ENCODE measurements at regions not wholly inside any gene's neighbourhood (a gene's known extent, or its start where the extent isn't known, plus 50 kb on each side); places are given as distances from the start of the nearest gene placed in this dataset.
A peak's percentile ranks its signal among the peaks of the same experiment; 100 is the strongest.

DNA sequence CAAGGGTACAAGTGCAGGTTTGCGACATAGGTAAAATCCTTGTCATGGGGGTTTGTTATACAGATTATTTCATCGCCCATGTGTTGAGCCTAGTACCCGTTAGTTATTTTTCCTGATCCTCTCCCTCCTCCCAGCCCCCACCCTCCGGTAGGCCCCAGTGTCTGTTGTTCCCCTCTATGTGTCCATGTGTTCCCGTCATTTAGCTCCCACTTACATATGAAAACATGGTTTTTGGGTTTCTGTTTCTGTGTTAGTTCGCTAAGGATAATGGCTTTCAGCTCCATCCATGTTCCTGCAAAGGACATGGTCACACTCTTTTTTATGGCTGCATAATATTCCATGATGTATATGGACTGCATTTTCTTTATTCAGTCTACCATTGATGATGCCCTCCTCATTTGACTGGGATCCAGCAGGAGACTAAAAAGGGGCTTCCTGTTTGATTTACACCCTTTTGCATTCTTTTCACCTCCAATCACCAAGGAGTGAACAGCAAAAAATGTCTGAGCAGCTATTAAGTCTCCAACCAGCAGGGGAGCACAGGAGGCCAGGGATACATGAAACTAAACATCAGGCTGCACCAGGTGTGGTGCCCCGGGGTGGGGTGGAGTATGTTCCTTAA lies 188.2 kb downstream of the SKIDA1 start:
- DNase-seq: no peak
- Mint-ChIP-seq H3K4me1 (no peaks in the 10 kb centered on the region), H3K4me3 (no peak overlapping the region), H3K27me3 (no peaks in the 10 kb centered on the region), H3K27ac (no peak overlapping the region), H3K36me3 (ENCODE audit: low read depth) (no peaks in the 10 kb centered on the region), H3K9me3 (no peaks in the 10 kb centered on the region)
- intact Hi-C loops (cut with micrococcal nuclease): no loop called here

DNA sequence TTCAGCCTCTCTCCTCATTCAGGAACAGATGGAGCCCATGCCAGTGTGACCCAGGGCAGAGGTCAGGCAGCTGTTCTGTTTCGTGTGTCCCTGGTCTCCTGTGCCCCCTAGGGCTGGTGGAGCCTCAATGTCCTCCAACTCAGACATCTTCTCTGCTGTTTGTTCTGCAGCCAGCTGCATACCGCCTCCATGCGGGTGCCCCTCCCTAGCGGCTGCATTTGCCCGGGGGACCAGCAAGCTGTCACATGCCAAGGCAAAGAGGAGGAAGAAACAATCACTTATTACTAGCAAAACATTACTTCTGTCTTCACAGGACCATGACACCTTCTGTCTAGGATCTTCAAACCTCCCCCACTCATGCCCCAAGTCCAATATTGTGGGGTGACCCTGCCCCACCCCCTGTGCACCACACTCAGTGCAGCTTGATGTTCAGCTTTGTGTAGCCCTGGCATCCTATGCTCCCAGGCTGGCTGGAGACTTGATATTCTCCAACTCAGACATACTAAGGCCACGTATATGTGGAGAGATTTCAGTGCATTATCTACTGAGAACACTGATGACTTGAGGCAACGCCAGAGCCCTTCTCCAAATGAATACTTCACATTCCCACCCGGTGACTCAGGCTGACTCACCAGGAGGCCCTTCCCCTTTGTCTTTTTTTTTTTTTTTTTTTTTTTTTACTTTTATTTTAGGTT lies 188.9 kb downstream of the SKIDA1 start:
- H3K4me3 Mint-ChIP-seq: no peak overlapping the region

DNA sequence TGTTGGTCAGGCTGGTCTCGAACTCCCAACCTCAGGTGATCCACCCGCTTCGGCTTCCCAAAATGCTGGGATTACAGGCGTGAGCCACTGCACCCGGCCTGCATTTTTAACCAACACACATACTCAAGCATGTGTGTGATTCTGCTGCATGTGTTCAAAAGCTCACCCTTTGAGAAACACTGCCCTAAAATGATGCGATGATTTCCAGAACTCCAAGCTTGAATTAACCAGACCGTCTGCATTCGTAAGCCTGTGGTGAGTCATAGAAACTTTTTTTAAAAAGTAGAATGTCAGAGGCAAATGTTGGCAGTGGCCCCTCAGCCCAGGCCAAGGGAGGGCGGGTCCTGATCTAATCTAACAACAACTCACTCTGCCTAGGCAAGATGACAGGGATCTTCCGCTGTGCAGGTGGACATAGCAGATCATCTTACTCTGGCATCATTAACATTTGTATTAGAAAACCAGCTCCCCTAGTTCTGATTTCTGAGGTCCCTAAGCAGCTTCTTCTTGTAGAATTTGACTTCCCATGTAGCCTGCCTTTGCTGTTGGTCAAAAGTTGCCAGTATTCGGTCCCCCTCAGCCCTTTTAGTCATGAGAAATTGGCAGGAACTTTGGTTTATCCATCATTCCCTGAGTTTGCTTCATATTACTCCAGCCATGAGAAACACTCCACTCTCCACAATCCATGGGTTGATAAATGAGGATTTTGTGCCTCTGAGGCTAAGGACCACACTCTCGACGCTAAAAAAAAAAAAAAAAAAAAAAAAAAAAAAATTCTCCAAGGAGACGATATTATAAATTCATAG lies 190.4 kb downstream of the SKIDA1 start:
- H3K4me1 Mint-ChIP-seq: no peaks in the 10 kb centered on the region
- no peaks in the 10 kb centered on the region for H3K9me3 Mint-ChIP-seq
- DNase-seq: no peak
- no peaks in the 10 kb centered on the region for H3K27me3 Mint-ChIP-seq
- intact Hi-C loops (cut with micrococcal nuclease): no loop called here
- no peak overlapping the region for H3K27ac Mint-ChIP-seq
- H3K4me3 Mint-ChIP-seq: no peak overlapping the region
- no peaks in the 10 kb centered on the region for H3K36me3 Mint-ChIP-seq (ENCODE audit: low read depth)

More for the DNA sequence above, 188.9 kb downstream of the SKIDA1 start:
- Mint-ChIP-seq H3K27ac (no peak overlapping the region), H3K9me3 (no peaks in the 10 kb centered on the region), H3K4me1 (no peaks in the 10 kb centered on the region), H3K27me3 (no peaks in the 10 kb centered on the region), H3K36me3 (ENCODE audit: low read depth) (no peaks in the 10 kb centered on the region)
- no peak for DNase-seq
- intact Hi-C loops (cut with micrococcal nuclease): no loop called here

DNA sequence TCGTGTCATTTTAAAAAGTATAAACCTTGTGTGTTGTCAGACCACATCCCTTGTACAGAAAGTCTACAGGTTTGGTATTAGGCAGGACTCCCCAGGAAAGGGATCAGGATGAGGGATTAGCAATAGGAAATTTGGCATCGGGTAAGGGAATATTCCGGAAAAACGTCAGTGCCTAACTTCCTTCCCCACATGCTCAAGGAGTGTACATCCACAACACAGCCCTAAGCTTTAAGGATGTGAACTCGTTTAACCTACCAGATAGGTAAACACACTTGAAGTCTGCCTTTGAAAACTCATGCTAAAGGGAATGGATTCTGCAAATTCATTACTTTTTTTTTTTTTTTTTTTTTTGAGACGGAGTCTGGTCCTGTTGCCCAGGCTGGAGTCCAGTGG lies 194.9 kb downstream of the SKIDA1 start:
- Mint-ChIP-seq H3K4me3 (no peak overlapping the region), H3K36me3 (ENCODE audit: low read depth) (no peaks in the 10 kb centered on the region), H3K27ac (no peak overlapping the region), H3K9me3 (no peaks in the 10 kb centered on the region), H3K27me3 (no peaks in the 10 kb centered on the region), H3K4me1 (no peaks in the 10 kb centered on the region)
- no peak for DNase-seq
- intact Hi-C loops (cut with micrococcal nuclease): no loop called here

DNA sequence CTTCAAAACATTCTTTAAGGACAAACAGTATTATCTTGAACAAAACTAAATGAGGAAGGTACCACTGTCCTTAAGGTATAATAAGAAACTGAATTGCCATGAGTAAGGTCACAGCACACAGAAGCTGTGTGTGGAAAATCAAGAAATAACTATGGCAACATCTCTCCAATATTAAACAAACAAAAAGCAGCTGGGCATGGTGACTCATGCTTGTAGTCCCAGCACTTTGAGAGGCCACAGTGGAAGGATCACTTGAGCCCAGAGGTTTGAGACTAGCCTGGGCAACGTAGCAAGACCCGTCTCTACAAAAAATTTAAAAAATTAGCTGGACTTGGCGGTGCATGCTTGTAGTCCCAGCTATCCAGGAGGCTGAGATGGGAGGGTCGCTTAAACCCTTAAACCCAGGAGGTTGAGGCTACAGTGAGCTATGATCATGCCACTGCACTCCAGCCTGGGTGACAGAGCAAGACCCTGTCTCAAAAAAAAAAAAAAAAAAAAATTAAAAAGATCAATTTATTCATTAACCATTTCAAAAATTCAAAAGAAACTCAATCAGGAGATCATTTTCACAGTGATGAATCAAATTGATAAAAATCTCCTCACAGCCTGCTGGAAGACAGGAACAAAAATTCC lies 195.4 kb downstream of the SKIDA1 start:
- Mint-ChIP-seq H3K4me1 (no peaks in the 10 kb centered on the region), H3K27me3 (no peaks in the 10 kb centered on the region), H3K36me3 (ENCODE audit: low read depth) (no peaks in the 10 kb centered on the region), H3K4me3 (no peak overlapping the region), H3K9me3 (no peaks in the 10 kb centered on the region), H3K27ac (no peak overlapping the region)
- DNase-seq: no peak
- intact Hi-C loops (cut with micrococcal nuclease): no loop called here

DNA sequence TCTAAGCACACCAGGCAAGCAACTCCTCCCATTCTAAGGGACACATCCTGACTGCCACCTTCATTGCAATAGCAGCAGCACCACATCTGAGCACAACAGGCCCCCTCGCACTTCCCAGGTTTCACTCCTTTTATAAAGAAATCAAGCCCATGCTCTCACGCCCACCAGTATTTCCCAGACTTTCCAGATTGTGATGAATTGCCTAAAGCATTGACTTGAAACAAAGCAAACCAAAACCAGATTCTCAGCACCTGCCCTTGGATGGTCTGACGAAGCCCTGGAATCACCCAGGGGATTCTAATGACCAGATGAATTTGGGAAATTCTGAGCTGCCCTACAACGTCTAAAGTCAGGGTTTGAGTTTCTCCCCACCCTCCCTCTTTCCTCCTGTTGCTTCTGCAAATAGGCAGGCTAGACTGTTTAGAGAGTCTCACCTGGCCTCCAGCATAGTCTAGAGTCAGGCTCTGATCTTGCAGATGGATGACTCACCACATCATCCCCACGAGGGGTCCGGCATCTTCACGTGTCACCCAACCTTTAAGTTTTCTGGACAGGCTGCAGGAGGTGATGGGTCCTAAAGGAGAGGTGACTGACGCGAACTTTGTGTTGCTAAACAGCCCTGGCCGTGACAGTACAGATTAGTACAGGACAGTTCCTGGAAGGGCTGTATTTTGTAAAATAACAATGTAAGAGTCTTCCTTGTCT lies 198.0 kb downstream of the SKIDA1 start:
- peak; percentile 54 for DNase-seq

DNA sequence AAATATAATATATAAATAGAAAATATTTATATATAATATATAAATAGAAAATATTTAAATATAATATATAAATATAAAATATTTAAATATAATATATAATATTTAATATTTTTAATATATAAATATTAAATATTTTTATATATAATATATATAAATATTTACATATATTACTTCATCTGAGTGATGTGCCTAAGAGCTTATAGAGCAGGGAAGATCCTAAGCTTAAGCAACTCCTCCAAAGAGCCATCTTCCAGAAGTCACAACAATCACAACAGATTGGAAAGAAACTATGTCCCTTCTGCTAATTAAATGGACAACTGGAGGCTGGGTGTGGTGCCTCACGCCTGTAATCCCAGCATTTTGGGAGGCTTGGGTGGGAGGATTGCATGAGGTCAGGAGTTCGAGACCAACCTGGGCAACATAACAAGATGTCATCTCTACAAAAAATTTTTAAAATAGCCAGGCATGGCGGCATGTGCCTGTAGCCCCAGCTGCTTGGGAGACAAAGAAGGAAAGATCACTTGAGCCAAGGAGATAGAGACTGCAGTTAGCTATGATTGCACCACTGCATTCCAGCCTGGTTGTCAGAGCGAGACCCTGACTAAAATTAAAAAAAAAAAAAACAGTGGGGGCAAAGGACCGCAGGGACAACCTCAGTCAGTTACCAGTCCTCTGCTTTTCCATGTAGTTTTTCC lies 198.7 kb downstream of the SKIDA1 start:
- intact Hi-C loops (cut with micrococcal nuclease): no loop called here
- no peaks in the 10 kb centered on the region for H3K27me3 Mint-ChIP-seq
- no peak overlapping the region for H3K27ac Mint-ChIP-seq
- no peaks in the 10 kb centered on the region for H3K36me3 Mint-ChIP-seq (ENCODE audit: low read depth)
- H3K4me3 Mint-ChIP-seq: no peak overlapping the region
- no peaks in the 10 kb centered on the region for H3K9me3 Mint-ChIP-seq
- no peak for DNase-seq
- H3K4me1 Mint-ChIP-seq: no peaks in the 10 kb centered on the region

More for the DNA sequence above, 198.0 kb downstream of the SKIDA1 start:
- H3K4me3 Mint-ChIP-seq: no peak overlapping the region
- H3K36me3 Mint-ChIP-seq (ENCODE audit: low read depth): no peaks in the 10 kb centered on the region
- H3K27me3 Mint-ChIP-seq: no peaks in the 10 kb centered on the region
- H3K27ac Mint-ChIP-seq: no peak overlapping the region
- no peaks in the 10 kb centered on the region for H3K4me1 Mint-ChIP-seq
- H3K9me3 Mint-ChIP-seq: no peaks in the 10 kb centered on the region
- intact Hi-C loops (cut with micrococcal nuclease): no loop called here

DNA sequence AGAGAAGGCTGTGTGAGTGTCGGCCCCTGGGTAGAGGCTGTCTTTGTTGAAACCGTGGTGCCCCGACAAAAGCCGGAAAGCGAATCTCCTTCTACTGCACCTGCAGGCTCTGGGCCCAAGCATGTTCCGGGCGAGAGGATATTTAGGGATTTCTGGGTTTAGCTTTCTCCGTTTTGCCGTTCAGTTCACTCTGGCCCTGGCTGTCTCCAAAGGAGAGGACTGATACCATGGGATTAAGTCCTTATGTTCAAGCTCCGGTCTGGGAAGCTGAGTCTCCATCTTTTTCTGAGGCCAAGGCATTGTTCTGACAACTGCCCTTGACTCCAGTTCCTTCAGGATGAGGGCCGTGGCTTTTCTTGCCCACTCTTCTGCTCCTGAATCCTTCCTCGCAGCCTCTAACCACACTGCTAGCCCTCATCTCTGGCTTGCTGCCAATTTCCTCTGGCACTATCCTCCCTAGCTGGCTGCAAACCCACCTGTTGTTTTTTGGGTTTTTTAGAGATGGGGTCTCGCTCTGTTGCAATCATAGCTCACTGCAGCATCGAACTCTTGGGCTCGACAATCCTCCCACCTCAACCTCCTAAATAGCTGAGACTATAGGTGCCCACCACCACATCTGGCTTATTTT lies 206.8 kb downstream of the SKIDA1 start:
- H3K27ac Mint-ChIP-seq: no peak overlapping the region
- no peaks in the 10 kb centered on the region for H3K4me1 Mint-ChIP-seq
- H3K9me3 Mint-ChIP-seq: peaks cover 4% of the 10 kb centered on the region
- intact Hi-C loops (cut with micrococcal nuclease): no loop called here
- no peak overlapping the region for H3K4me3 Mint-ChIP-seq
- H3K36me3 Mint-ChIP-seq (ENCODE audit: low read depth): no peaks in the 10 kb centered on the region
- no peaks in the 10 kb centered on the region for H3K27me3 Mint-ChIP-seq
- no peak for DNase-seq

DNA sequence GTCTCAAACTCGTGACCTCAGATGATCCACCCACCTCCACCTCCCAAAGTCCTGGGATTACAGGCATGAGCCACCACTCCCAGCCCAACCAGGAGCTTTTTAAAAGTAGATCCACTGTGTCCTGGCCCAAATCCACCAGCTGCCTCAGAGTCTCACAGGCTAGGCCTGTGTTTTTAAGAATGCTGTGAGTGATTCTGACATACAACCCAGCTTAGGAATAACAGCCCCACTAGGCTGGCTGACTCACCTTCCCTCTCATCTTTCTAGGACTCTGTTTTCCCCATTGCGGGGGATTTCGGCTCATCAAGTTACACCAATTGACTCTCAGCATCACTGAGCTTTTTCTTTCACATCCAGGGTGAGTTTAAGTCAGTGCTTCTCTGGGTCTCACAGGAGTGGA lies 207.6 kb downstream of the SKIDA1 start:
- Mint-ChIP-seq H3K27me3 (no peaks in the 10 kb centered on the region), H3K9me3 (peaks cover 4% of the 10 kb centered on the region), H3K4me1 (no peaks in the 10 kb centered on the region), H3K4me3 (no peak overlapping the region), H3K27ac (no peak overlapping the region), H3K36me3 (ENCODE audit: low read depth) (no peaks in the 10 kb centered on the region)
- intact Hi-C loops (cut with micrococcal nuclease): no loop called here
- DNase-seq: no peak

DNA sequence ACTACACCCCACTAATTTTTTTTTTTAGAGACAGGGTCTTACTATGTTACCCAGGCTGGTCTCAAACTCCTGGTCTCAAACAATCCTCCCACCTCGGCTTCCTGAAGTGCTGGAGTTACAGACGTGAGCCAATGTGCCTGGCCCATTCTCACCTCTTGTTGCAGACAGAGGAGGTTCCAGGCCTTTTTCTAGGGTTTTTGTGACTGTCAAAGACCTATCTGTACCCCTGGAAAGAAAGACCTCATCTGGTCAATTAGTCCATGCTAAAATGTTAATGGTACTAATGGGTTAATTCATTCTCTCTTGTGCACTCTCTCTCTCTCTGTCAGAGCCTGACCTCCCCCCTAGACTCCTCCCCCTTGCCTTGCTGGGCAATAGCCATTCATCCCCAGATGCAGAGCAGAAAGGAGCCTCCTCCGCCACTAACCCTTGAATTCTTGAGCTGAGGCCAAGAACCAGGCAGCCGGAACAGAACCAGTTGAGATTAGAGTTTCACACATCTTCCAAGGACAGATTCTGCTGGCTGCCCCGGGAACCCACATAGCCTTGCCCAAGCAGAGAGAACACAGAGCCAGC lies 209.7 kb downstream of the SKIDA1 start:
- H3K4me3 Mint-ChIP-seq: no peak overlapping the region
- no peak for DNase-seq
- H3K27ac Mint-ChIP-seq: no peak overlapping the region
- H3K4me1 Mint-ChIP-seq: no peaks in the 10 kb centered on the region
- H3K27me3 Mint-ChIP-seq: no peaks in the 10 kb centered on the region
- no peaks in the 10 kb centered on the region for H3K36me3 Mint-ChIP-seq (ENCODE audit: low read depth)
- peaks cover 4% of the 10 kb centered on the region for H3K9me3 Mint-ChIP-seq
- intact Hi-C loops (cut with micrococcal nuclease): no loop called here

DNA sequence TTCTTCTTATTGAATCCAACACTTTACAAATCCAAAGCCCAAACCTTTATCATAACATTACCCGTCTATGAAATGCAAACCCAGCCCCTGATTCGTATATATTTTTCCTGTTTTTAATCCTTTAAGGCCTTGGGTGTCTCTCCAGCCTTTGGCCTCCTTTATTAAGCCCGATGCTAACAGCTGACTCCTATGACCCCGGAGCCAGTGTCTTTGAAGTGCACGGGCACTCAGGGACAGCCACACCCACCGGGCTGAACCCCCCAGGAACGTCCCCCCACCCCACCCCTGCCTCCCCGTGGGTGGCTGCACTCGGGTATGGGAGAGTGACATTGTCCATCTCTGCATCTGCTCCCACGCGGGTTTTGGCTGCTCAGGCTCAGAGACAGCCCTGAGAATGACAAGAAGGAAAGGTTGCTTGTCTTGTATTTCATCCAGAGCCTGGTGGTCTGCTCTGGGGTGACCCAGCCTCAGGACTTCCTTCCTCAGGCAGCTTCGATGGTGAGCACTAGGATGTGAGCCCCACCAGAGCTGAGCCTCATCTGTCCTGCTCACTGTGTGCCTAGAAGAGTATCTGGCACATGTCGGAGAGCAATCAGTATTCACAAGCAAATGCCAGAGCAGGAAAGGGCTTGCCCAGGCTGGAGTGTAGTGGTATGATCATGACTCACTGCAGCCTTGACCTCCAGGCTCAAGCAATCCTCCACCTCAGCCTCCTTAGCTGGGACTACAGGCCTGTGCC lies 210.4 kb downstream of the SKIDA1 start:
- H3K27ac Mint-ChIP-seq: no peak overlapping the region
- DNase-seq: no peak
- no peak overlapping the region for H3K4me3 Mint-ChIP-seq
- H3K4me1 Mint-ChIP-seq: no peaks in the 10 kb centered on the region
- no peaks in the 10 kb centered on the region for H3K27me3 Mint-ChIP-seq
- intact Hi-C loops (cut with micrococcal nuclease): no loop called here
- H3K9me3 Mint-ChIP-seq: peaks cover 4% of the 10 kb centered on the region
- no peaks in the 10 kb centered on the region for H3K36me3 Mint-ChIP-seq (ENCODE audit: low read depth)

DNA sequence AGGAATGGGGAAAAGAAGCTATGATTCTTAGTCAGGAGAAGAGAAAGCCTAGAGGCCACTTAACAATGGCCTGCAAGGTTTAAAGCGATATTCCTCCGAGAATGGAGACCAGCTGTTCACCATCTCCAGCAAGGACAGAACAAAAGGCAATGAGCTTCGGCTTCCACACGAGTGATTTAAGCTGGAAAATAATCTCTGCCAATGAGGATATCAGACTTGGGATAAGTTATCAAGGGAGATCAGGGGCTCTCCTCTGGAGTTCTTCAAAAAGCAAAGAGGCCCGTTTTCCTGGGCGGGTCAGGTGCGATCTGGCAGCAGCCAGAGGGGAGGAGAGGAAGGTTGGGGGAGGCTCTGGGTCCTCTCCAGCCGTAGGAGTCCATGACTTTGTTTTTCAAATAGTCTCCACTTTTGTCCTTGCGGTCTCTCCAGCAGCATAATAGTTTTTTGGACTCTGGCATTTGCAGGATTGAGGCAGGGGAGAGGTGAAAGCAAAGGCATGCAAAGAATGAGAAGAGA lies 211.3 kb downstream of the SKIDA1 start:
- no peak for DNase-seq
- no peaks in the 10 kb centered on the region for H3K4me1 Mint-ChIP-seq
- no peak overlapping the region for H3K27ac Mint-ChIP-seq
- H3K27me3 Mint-ChIP-seq: no peaks in the 10 kb centered on the region
- peaks cover under 1% of the 10 kb centered on the region for H3K9me3 Mint-ChIP-seq
- no peak overlapping the region for H3K4me3 Mint-ChIP-seq
- H3K36me3 Mint-ChIP-seq (ENCODE audit: low read depth): no peaks in the 10 kb centered on the region
- intact Hi-C loops (cut with micrococcal nuclease): no loop called here

Measured in activated CD4-positive, alpha-beta T cell treated with anti-CD3 and anti-CD28 coated beads, Interleukin-2, amount 10 ng/mL, durations not matched to agents 24 days and 14 days (primary cell).